ENCODE measurements at regions not wholly inside any gene's neighbourhood (a gene's known extent, or its start where the extent isn't known, plus 50 kb on each side); places are given as distances from the start of the nearest gene placed in this dataset.
"Not testable (repeated sequence)": the region's sequence is repeated elsewhere in the genome, so short reads cannot be mapped to it uniquely, and the experiment has no call there.

DNA sequence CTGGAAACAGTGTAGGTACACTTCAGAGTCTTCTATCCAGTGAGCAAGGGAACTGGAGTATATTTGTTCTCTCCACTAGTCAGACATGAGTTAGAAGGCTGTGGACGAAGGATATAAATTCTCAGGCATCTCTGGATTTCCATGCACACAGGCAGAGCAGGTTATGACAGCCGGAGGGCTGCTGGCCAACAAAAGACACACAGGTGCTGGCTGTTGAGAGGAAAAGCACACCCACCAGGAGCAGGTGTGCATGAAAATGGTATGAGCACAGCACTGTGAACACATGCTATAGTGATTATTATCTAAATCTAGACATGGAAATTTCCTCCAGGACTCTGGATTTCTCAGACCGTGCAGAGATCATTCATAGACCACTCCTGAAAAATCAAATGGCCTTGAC lies 444.7 kb upstream of the RPS6KA3 start:
- DNase-seq, result peak; percentile 67

DNA sequence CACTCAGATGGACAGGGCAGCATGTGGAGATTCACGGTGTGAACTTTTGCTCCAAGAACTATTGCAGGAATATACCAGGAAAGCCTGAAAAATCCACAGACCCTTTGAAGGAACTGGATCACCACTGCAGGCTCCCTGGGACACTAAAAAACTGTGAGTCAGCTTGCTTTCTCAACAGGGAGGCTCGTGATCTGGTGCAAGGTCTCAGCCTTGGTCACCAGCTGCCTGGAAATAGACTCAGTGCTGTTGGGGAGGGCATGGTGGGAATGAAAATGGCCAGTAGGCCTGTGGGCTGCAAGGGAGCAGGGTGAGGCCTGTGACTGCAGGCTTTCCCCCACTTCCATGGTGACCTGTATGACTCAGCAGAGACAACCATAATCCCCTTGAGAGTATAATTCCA lies 426.4 kb upstream of the RPS6KA3 start:
- no peak for DNase-seq

DNA sequence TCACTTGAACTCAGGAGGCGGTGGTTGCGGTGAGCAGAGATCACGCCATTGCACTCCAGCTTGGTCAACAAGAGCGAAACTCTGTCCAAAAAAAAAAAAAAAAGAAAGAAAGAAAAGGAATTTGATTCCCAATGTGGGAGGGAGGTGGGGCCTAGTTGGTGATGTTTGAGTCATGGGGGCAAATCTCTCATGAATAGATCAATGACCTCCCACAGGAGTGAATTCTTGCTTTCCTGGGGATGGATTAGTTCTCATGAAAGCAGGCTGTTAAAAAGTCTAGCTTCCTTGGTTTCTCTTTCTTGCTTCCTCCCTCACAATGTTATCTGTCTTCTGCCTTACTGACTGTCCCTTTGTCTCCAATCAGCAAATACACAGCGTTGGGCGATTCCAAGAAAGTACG lies 419.5 kb upstream of the RPS6KA3 start:
- DNase-seq, result no peak

DNA sequence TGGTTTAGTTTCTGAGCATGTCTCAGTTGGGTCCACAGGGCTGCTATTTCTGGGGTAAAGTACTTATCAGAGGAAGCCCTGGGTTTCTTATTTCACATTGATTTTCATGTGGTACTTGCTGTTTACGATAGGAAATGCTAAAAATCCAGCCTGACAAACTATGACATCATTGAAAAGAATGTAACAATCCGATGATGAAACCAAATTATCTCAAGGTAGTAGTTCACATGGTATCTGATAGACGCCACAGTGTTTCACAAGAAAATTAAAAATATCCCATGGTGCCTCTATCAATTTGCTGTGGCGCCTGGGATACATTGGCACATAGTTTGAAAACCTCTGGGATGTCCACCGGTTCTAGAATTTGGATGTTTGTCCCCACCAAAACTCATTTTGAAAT lies 418.9 kb upstream of the RPS6KA3 start:
- no peak for DNase-seq

DNA sequence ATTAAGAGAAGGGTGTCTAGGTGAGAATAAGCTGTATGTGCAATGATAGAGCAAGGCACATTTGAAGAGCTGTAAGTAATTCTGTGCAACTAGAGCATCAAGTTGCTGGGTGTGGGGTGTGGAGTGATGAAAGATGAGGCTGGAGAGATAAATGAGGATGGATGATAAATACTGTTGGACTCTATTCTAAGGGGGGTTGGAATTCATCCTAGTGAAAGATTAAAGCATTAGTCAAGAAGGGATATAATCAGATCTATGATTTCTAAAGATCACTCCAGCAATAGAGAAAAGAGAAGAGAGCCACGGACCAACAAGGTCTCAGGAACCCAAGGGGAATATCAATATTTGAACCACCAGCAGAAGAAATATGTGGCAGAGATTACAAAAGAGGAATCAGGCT lies 415.0 kb upstream of the RPS6KA3 start:
- no peak for DNase-seq

DNA sequence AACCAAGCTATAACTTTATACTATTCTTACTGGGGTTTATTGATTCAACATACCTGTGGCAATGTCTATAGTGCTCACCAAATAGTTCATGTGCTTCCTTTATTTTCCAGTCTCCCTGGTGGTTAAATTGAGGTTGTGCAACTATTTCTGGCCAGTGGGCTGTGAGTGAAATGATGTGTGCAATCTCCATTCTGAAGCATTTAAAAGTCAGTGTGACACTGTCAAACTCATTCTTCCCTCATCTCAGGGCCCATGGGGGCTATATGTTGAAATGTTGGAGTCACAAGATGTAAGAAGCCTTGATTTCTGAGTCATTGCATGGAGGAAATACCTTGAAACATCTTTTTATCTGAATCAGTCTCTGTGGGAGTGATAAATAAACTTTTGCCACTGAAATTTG lies 414.3 kb upstream of the RPS6KA3 start:
- DNase-seq, result no peak

DNA sequence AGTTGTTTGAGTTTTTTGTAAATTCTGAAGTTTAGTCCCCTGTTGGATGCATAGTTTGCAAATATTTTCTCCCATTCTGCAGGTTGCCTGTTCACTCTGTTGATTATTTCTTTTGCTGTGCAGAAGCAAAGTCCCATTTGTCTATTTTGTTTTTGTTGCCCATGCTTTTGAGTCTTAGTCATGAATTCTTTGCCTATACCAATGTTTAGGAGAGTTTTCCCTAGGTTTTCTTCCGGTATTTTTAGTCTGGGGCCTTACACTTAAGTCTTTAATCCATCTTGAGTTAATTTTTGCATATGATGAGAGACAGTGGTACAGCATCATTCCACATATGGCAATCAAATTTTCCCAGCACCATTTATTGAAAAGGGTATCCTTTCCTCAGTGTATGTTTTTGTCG lies 405.8 kb upstream of the RPS6KA3 start:
- DNase-seq, result no peak

DNA sequence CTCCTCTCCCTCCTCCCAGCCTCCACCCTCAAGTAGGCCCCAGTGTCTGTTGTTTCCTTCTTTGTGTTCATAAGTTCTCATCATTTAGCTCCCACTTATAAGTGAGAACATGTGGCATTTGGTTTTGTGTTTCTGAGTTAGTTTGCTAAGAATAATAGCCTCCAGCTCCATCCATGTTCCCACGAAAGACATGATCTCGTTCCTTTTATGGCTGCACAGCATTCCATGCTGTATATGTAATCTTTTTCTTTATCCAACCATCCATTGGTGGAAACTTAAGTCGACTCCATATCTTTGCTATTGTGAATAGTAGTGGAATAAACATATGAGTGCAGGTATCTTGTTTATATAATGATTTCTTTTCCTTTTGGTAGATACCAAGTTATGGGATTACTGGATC lies 405.0 kb upstream of the RPS6KA3 start:
- DNase-seq, result not testable (repeated sequence)

DNA sequence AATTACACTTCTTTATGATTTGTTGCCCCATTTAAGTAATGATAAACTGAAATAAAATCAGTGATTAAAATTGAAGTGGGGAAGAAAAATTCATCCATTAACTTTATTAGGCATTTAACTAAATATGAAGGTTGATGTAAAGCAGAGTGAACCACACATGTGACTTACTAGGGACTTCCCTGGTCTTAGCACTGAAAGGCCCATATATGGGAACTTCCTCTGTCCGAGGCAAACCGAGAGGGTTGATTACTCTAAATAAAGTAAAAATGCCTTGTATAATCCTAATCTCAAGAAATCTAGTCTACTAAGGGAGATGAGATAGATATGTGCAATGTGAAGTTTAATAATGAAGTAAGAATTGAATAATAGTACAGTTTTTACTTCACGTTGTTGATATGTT lies 403.9 kb upstream of the RPS6KA3 start:
- DNase-seq, result no peak

DNA sequence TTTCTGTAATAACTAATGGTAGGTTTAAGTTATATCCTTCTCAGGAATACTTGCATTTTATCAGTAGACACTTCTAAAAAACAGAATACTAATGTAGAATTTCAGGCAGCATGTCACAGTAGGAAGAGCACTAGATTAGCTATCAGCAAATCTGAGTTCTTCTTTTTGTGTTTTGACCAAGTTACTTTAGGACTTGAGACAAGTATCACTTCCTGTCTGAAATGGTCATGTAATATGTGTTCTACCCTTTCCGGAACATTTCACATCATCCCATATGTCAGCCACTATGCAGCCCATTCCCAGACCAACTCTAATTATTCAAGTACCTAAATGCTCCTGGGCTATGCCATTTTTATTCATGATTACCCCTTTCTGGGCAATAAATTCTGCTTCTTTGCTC lies 401.8 kb upstream of the RPS6KA3 start:
- no peak for DNase-seq

DNA sequence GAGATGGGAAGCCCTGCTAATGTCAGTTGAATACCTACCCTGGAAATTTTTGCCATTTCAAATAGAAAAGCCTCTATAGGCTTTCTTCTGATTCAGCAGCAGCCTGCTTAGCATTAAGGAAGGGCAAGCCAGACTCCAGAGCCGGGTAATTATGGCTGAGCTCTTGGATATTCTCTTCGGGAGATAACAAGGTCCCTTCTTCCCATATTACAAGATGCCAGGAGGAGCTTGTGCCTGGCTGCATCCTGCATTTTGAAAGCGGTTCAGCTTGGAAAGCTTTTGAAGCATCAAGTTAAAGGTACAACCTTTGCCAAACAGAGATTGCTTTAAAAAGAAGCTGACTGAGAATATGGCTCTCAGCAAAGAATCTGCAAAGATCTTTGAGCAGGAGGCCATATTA lies 399.6 kb upstream of the RPS6KA3 start:
- no peak for DNase-seq

DNA sequence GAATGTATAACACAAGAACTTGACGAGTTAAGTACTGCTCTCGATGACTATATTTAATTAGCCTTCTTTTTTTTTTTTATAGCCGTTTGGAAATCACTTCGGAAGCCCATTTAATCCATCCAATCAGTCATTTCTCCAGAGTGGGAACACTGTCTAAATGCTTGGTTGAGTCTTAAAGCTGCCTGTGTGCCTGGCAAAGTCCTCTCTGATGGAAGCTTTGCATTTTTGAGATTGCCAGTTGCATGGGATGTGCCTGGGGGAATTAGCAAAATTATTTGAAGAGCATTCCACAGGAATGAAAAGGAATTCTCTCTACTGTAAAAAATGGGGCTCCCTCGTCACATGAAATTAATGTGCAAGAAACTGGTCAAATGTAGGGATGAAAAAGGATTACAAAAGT lies 398.8 kb upstream of the RPS6KA3 start:
- DNase-seq, result no peak

DNA sequence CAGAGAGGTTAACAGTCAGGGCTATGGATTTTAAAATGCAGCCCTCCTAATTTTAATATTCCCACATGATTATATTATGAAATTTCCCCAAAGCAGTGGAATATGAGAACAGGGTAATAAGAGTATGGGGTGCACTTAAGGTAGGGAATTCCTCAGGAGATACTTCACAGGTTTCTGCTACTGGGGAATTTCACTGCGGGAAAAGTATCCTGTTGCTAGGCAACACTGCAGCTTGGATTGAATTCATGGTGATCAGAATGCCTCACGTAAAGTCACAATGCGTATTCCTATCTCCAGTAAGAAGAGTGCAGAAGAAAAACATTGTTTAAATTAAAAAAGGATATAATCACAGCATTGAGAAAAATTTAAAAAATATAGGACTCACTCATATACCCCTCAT lies 398.1 kb upstream of the RPS6KA3 start:
- DNase-seq, result no peak

DNA sequence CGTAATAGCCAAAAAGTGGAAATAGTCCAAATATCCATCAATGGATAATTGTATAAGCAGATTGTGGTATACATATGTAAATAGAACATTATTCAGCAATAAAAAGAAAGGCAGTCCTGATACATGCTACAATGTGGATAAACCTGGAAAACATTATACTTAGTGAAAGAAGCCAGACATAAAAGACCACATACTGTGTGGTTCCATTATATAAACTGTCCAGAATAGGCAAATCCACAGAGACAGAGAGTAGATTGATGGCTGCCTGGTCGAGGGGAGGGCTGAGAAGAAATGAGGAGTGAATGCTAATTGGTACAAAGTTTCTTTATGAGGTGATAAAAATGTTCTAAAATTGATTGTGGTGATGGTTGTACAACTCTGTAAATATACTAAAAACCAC lies 397.4 kb upstream of the RPS6KA3 start:
- DNase-seq, result no peak

DNA sequence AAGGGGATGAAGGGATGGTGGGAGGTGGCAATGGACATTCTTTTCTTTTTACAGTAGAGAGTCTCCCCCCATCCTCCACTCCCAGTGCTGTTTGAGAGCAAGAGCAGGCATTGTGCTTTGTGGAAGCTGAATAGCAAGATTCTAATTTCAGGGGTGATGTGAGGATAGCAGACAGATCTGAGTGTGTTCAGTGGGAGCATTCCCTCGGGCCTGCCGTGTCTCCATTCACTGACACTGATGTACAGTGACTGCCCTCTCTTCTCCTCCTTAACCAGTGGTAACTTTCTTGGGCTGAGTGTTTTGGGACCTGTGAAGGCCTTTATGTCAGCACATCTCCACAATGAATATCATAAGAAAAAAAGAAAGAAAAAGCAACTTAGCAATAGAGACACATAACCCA lies 396.6 kb upstream of the RPS6KA3 start:
- DNase-seq, result no peak

DNA sequence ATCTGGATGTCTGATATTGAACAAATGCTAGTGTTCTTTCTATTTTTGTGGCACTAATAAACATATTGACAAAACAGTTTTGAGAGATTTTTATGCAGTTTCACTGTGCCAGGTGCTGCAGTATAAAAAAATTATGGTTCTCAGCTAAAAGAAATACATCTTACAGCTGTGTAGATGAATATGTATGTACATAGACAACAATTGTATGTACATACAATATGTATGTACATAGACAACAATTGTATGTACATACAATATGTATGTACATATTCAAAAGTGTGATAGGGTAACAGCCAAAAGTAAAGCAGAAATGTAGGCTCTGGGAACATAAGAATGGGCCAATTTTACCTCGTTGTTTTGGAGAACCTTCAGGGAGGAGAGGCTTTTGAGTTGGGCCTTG lies 390.0 kb upstream of the RPS6KA3 start:
- DNase-seq, result no peak

DNA sequence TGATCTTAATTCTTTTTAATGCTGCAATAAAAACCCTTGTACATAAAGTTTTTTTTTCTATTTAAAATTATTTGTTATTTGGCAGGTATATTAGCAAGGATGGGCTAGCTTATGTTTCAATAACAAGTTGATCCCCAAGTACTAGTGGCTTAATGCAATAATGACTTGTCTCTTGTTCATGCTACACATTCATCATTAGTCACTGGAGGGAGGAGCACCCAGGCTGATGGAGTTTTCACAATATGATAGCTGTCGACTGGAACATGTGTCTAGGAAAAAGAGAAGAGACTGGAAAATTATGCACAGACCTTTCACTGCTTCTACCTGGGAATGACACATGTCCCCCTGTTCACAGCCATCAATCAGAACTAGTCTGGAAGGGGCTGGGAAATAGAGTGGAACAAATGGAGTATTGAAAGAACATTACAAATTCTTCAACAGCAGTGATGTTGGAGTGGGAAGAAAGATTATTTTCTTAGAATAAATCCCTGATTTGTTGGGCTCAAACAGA lies 387.9 kb upstream of the RPS6KA3 start:
- no peak for DNase-seq

DNA sequence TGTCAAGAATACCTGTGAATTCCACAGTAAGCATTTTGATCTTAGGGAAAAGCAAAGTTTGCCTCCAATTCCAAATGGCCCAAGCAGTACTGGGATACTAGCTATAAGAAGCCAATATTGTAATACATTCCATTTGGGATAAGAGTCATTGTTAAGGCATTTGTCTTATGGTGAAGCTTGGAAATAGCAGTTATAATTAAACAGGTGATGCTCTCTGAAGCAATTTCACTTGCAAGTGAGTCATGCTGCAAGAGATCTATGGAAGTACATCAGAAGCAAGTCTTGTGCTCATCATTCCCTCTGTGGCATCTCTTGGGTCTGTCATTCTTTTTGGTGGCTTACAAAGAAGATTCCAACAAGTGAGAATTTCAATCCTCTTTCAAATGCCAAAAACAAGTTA lies 386.4 kb upstream of the RPS6KA3 start:
- no peak for DNase-seq

DNA sequence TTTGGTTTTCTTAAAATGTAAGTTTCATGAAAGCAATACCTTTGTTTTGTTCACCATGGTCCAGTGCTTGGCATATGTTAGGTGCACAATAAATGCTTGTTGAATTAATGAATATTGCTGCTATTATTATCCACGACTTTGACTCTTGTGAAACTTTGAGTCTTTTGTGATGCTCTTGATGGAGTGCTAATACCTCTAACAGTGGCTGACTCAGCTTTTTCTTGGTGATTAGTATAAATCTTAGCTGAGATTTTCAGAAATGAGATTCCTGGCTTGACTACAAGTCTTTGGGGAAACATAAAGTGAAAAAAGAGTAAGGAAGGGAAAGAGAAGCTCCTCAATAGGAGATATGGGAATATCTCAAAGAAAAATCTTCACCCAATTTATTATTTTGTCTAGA lies 375.2 kb upstream of the RPS6KA3 start:
- DNase-seq, result no peak

DNA sequence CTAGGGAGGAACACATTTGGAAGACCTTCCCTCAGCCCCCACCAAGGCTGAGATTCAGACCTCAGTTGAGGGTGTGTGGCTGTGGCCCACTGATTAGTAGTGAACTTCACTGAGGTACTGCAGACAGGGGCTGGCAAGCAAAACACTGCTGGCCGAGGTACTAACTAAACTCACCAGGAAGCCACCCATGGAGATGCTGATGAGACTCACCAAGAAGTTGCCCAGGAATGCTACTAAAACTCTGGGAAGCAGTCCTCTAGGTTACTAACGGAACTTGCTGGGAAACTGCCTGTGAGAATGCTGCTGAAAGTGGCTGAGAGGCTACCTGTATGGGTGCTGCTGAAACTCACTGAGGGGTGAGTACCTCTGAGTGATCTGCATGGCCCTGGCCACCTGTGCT lies 372.4 kb upstream of the RPS6KA3 start:
- DNase-seq, result no peak

DNA sequence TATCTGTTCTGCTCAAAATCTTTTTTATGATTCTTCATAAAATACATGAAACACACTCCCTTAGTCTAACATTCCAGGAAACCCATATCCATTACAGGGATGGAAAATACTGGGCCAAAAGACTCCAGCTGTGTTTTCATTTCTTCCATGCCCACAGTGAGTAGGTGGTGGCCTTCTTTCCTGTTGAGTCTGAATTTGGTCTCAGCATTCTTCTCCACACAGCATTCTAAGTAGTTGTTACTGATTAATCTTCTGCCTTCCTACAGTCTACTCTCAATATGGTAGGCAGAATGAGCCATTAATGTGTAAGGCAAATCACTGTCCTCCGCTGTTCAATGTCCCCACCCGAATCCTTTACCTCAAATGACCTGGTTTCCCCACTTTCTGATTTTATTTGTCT lies 370.6 kb upstream of the RPS6KA3 start:
- DNase-seq, result no peak

DNA sequence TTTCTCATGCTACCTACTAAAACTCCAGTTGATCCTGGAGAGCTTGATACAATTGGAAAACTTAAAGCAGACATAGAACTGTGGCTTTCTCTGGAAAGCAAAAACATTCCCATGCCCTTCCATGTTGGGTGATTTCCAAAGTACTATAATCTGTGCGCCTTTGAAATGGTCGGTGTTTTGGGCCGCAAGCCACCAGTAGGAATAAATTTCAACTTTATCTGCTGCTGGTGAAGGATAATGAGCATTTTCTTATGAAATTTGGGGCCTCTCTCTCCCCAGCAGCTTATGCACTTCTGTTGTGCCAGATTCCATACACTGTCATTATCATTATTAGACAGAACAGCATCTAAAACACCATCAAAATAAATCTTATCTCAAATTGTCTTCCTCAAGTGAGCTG lies 366.7 kb upstream of the RPS6KA3 start:
- DNase-seq, result no peak

DNA sequence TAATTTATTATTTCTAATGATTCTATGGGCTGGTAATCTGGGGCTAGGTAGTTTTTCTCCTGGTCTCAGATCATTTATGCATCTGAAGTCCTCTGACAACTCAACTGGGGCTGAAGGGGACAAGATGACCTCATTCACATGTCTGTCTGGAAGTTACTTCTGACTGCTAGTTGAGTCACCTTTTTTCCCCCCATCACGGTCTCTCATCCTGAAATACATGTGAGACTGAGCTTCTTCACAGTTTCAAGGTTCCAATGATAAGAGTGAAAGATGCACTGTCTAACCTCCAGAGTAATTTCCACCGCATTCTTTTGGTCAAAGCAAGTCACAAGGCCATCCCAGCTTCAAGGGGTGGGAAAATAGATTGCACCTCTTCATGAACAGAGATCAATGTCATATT lies 356.7 kb upstream of the RPS6KA3 start:
- DNase-seq, result no peak

DNA sequence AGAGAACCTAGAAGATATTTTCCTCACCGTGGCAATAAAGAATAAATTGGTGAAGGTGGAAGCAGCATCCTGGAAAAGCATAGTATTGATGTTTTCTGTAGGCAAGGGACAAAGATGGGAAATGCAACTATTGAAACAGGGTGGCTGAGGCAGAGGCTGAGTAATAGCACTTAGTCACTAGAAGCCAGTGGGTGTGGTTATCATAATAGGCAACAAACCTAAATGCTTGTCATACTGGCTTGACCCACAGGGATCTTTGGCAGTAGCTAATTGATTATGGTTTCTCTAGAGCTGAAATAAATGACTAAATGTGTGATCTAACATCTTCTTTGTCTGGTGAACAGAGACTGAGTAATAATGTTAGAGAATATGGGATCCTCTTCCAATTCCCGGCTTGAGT lies 353.6 kb upstream of the RPS6KA3 start:
- no peak for DNase-seq

DNA sequence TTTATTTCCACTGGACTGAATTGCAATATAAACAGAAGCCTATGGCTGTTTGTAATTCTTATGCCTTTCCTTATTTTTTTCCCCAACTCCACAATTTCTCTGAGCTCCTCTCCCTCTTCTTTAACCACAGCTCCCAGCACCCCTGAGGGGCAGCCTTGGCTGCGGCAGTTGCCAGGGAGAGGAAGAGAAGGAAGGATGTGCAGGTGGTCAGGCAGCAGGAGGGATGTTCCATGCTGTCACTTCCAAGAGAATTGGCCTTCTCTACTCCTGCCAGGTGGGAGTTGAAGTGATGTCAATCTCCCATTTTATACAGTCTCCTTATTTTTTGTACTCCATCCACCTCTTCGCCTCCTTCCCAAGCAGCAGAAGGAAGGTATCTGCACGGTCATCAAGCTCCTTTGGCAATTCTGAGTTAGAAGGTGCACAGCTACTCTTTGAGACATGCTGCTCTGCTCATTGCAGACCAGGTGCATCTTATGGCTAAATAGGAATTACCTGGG lies 343.3 kb upstream of the RPS6KA3 start:
- DNase-seq, result no peak

DNA sequence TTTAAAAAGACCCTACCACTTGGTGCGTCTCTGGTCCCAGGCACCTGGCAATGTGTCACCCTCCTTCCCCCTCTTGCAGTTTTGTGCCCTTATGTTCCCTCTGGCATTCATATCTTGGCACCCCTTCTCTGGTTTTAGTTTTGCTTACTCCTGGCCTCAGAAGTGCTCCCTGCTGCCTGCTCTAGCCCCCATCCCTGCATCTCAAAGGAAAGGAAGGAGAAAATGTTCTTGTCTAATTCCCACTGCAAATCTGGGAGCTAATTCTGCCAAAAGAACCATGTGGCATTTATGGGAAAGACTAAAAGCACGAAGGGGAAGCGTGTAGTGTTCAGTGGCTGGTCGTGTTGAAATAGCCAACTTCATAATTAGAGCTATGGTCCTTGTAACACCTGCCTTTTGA lies 340.1 kb upstream of the RPS6KA3 start:
- no peak for DNase-seq
